ENCODE measurements at regions not wholly inside any gene's neighbourhood (a gene's known extent, or its start where the extent isn't known, plus 50 kb on each side); places are given as distances from the start of the nearest gene placed in this dataset.

DNA sequence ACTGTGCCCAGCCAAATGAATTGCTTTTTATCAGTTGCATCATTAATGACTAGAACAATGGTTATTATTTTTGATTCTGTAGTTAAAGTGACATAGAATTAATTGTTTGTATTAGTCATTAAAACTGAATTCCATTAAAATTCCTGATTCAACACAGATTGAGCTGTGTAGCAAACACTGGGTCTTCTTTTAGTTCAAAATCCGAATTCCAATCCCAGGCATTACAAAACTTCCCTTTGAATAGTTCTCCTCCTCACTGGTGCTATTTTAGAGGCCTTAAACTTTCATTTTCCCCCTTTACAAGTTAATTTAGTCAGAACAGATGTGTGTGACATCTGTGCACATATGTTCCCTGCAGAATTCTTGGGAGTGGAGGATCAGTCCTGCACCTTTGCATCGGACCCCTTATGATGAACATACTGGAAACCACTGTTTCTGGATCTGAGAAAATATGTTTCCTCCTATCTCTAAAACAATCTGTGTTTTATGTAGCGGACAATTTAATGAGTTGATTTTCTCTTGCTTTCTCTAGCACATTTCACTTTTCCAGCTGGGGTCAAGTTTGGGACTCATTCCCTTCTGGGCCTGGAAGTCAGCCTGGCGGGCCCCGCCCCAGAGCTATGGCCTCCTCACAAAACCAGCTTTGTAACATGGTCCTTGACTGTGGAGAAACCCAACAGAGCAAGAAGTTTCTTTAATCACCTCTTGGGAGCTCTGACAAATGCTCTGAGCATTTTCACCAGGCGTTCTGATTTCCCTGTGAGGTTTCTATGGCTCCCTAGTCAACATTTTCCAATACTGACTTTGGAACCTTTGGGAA lies 87.9 kb upstream of the MAMDC2 start:
- no peak for DNase-seq

DNA sequence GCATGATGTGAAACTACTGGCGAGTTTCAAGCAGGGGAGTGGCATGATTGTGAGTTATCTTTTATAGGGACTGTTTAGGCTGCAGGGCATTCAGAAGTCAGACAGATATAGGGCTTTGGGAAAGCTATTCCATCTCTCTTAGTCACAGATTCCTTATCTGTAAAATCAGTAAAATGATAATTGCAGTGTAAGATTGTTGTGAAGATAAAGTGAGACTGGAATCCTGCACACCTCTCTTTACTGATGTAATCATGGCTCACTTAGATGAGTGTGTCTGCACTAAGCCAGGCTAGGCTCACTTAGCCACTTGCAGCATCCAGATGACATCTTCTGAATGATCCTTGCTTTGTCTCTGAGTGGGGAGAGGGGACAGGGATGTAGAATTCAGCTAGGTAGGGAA lies 81.8 kb upstream of the MAMDC2 start:
- DNase-seq: no peak

DNA sequence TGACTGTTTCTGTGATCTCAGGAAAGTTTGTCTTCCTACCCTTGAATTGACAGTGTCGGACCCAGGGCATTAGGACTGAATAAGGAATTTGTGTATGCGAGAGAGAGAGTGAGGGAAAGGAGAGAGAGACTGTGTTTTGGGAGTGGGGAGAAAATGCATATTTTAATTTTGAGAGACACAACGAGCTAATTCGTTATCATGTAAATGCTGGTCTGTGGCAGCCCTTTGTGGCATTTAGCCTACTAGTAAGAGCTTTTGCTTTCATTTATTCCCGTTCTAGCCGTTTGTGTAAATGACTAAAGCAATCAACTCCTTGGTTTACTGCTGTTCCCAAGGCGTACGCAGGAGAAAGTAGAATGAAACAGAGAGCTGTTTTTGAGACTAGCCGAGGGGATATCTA lies 79.8 kb upstream of the MAMDC2 start:
- no peak for DNase-seq

DNA sequence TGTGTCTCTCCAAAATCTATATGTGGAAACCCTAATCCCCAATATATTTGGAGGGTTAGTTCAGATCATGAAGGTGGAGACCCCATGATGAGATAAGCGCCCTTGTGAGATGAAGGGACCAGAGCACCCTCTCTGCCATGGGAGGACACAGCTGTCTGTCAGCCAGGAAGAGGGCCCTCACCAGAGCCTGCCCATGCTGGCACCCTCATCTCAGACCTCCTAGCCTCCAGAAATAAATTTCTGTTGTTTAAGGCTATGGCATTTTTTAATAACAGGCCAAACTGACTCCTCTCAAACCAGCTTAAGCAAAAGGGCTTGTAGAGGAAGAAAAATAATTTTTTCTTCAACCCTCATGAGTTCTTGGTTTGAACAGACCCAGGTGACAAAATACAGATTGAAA lies 79.2 kb upstream of the MAMDC2 start:
- DNase-seq: no peak

DNA sequence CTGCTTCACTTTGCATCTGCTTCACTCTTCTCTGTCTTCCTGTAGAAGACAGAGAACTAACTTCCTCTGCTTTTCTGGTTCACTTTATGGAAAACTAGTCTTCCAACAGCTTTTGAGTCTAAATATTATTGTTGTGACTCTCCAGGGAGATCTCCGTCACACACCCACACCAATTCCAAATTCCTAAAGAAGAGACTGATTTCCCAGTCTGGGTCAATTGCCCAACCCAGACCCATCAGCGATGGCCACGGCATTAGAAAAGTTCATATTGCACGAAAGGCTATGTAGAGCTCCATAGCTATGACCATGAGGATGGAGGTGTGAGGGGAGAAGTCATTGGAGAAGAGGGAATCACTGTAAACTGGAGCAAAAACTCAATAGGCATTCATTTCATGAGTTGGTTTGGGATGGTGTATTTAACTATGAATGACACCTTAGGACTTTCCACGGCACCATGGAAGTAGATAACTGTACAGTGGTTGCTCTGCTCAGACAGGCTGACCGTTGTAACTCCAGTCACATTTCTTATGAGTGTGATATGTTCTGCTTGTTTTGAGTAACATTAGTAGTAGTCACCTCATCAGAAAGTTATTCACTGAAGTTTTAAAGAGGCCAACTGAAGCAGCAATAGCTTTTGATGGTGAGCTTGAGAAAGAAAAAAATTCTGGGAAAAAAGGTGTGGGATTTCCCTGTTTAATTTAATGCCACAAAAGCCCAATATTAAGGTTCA lies 78.1 kb upstream of the MAMDC2 start:
- DNase-seq: no peak

DNA sequence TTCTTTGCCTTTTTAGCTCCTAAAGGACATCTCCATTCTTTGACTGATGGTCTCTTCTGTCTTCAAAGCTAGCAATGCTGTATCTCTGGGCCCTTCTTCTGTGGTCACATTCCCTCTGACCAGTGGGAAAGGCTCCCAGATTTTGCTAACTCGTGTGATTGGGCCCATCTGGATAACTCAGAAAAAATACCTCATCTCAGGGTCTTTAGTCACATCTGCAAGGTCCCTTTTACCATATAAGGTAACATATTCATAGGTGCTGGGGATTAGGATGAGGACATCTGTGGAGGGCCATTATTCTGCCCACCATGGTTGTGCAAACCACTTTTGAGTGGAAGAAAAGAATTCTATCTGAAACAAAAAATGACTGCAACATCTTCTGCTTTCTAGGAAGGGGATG lies 76.3 kb upstream of the MAMDC2 start:
- no peak for DNase-seq

DNA sequence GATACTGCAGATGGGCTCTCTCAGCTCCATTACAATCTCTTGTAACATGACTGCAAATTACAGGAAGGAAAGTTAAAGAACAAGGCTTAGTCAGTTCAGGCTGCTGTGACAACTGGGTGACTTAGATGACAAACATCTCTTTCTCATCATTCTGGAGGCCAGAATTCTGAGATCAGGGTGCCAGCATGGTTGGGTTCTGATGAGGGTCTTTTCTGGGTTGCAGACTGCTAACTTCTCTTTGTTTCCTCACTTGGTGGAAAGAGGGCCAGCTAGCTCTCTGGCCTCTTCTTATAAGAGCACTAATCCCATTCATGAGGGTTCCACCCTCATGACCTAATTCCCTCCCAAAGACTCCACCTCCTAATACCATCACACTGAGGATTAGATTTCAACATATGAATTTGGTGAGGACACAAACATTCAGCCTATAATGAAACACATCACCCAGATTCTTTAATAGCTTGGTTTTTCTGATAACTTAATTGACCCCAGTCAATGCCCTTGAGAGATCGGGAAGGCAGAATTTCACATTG lies 73.6 kb upstream of the MAMDC2 start:
- DNase-seq: no peak

DNA sequence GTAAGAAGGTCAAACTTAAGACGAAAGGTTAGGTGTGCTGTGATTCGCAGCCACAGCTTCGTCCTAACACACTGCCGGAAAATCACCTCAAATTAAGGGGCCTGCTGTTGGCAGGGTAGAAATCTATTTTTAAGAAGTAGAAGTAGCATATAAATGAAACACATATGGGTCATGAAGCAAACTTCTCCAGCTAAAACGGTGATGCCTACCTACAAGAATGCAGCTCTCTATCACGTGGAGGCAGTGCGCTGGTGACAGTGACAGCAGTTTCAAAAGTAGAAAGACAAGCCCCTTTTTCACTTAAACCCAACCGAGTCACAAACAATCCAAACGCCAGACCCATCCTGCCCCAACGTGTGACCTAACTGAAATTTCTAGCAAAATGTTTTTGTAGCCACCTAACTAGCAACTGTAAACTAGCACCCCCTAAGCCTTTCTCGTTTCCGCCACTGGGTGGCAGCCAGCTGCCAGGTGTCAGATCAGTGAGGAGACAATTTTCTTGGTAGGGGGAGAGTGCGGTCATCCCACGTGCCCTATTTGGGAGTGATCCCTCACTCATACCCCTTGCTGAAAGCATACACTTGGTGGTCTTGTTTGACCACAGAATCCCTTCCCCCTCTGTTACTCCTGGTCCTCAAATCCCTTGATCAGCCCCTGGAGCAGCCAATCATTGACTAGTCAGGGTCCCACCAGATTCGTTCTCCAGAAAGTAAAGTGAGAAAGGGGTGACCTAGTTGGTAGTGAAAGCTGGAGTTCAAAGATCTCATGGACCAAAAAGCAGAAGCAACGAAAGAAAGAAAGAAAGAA lies 71.8 kb upstream of the MAMDC2 start:
- DNase-seq: peak; percentile 58

DNA sequence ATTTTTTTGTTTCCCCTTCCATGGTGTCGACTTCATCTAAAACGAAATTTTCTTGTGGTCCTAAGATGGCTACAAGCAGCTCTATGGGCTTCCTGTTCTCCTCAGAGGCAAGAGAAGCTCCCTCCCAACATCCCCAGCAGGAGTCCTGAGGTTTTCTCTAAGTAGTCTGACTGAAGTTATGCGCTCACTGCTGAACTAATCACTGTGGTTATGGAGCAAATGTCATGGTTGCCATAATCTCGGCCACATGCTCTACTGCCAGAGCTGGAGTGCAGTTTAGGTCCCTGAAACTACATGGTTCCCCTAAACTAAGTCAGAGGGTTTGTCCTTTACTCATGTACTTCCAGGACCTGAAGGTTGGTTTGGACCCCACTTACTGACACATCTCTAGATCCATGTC lies 68.0 kb upstream of the MAMDC2 start:
- no peak for DNase-seq

DNA sequence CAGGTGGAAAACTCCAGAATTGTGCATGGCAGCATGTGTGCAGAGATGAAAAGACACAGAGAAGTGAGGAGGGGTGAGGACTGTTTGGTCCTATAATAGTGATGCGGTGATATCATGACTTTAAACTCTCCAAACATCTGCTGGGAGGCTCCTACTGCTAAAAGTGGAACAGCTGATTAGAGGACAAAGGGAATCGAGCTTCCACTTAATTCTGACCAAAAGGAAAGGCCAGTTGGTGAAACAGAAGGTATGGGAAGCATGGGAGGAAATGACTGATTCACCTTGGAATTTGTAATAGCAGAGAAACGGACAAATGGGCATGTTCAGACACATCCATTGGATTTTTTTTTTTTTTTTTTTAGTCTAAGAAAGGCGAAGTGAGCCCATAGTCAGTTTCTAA lies 67.5 kb upstream of the MAMDC2 start:
- peak; percentile 9 for DNase-seq

DNA sequence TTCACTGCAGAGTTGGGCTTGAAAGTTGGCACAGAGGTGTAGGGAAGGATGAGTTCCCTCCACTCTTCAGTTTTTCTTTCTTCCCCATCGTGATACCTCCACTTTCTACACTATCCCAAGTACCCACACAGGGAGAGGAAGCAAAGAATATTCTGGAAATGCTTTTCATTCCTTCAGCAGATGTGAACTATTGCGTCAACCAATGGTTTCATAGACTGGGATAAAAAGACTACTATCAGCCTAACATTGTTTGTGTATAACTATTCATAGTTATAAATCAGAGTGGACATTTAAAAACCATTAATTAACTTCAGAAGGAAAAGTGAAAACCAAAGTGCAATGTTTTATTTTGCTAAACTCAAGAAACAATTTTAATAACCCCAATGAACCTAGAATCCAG lies 63.6 kb upstream of the MAMDC2 start:
- DNase-seq: no peak

DNA sequence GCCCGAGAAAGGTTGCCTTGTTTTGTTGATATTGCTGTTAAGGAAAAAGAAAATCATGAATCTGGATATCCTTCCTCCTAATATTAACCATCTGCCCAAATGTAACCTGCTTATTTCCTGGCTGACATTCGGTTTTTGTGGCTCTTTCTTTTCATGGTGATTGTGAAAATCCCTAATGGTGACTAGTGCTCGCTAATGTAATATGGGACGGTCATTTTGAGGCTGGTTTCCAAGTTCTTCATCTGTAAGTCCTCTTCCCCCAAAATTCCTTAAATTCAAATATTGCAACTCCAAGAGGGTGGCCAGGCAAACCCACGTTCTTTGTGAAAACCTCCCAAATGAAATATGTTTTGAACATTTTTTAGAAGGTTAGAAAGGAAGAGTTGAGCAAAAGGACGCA lies 63.1 kb upstream of the MAMDC2 start:
- no peak for DNase-seq

DNA sequence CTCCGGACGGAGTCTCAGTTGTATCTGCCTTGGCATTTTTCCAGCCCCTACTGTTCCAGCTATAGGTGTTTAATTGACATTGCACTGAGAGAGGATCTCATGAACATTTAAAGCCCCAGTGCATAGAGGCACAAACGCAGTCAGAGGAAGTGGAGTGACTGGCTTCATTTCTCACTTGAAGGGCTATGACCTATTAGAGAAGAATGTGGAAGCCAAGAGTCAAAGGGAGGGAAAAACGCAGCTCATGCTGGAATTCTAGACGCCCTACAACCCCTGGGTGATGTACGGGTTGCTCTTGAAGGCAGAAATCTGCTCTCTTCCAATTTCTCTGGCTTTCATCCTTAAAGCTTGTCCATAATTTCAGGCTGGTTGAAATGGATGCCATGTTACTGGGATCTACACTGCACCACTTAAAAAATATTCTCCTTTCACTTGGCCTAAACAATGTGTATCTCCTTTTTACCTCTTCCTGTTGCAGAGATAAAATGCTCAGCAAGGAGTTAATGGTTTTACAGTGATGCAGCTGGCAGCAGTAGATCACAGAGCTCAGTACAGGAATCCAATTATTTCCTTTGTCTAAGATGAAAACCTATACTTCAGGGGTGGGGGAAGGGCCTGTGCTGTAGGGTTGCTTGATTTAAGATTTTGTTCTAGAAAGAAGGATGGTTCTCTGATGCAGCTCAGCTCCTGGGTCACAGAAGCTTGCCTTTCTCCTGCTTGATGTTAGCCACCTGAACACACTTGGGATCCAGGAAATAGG lies 61.8 kb upstream of the MAMDC2 start:
- DNase-seq: no peak

DNA sequence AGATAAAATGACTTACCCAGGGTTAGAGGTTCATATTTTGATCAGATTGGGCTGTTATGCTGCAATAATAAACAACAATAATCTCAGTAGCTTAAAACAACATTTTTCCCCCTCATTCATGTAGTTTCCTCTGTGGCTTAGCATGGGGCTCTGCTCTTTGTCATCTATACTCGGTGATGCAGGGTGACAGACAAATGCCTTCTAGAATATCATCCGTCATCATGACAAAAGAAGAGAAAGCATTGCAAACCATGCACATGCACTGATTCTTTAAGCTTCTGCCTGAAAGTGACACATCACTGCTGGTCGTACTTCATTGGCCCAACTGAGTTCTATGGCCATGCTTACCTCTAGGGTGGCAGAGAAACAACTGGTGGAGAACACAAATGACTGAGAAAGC lies 58.8 kb upstream of the MAMDC2 start:
- no peak for DNase-seq

DNA sequence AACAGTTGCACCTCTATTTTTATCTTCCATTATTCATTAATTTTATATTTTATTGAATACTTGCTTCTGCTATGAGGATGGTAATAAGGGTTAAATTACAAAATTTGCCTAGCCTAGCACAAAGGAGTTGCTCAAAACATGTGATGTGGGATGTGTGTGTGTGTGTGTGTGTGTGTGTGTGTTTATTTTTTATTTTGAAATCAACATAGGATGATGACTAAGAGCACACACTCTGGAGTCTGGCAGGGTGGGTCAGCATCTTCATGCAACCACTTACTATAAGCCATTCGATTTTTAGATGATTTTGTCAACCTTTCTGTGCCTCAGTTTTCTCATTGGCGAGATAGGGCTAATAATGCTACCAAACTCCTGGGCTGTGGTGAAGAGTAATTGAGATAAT lies 57.7 kb upstream of the MAMDC2 start:
- DNase-seq: no peak

DNA sequence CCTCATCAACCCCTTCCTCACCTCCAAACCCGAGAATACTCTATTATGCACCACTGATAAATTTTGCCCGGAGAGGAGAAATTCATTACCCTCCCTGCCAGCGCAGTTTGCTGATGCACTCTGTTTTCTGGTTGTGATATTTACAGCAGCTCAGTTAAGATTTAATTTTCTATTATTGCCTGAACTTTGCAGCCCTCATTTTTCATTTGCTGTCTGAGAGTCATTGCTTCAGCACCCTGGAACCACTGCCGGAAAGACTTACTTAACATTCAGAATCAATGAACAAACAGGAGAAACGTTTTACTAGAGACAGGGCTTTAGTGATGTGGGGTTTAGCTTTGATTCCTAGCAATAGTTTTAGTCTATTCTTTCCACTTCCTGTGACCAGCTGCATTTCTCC lies 56.7 kb upstream of the MAMDC2 start:
- no peak for DNase-seq

DNA sequence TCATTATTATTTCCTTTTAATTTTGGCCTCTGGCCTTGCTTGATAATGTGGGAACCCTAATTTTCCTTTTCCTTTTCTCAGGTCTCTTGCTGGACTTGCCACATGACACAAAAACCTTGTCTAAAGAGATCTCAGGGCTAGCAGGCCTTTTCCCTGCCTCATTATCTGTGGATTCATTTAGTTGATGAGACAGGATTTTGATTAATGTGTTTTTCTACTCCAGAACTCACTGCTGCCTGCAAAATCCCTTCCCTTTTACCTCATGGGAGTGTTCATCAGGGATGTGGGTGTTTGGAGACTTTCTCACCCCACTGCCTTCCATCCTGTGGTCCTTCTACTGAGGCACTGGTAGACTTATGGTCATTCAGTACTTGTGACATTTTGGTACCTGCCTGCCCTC lies 56.2 kb upstream of the MAMDC2 start:
- no peak for DNase-seq

DNA sequence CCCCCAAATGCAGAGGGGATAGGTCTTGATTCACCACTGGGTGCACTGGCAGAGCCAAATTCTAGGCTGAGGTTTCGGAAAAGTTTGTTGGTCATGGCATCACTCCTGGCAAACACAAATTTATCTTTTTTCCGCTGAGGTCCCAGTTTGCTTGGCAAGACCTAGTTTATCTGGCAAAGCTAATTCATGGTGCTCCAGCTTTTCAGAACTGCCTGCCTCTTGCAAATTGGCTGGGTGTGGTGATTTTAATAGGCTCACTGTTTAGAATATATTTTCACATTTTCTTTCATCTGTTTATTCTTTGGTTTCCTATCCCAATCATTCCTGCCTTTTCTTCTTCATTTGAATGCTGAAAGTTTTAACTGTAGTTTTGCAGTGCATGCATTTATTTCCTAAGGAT lies 50.5 kb upstream of the MAMDC2 start:
- DNase-seq: no peak
